GM04504 (cell line): ENCODE measurements at regions not wholly inside any gene's neighbourhood (a gene's known extent, or its start where the extent isn't known, plus 50 kb on each side); places are given as distances from the start of the nearest gene placed in this dataset.

Source experiments
- DNase-seq: peaks from one replicate; pipeline ENCODE4 v3.0.0-alpha.2; 2012; ENCODE audit warnings: low read depth

DNA sequence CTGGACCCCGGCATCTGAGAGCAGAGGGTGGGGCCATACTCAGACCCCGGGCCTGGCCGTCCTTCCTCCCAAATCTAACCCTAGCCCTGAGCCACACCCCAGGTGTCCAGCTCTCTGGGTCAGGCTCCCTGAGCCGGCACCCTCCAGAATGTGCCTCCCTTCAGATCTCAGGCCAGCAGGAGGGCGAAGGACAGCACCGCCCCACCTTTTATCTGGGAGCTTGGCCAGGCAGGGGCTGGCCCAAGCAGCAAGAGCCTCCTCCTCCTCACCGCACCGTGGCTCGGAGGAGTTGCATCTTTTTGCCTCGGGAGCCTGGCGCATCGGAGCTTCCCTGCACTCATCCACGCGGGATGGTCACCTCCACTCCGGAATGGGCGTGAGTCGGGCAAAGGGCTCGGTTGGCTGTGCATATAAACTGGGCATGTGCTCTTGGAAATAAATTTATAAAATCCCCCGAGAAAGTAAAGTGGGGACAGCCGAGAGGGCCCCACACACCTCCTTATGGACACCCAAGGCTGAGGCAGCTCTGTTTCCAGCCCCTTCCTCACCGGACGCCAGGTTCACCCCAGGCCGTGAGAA is 69.1 kb upstream of the CTDP1 start:
- no peak for DNase-seq

GRCh38 chr18:79611040-79611681 is 68.4 kb upstream of the CTDP1 start:
- no peak for DNase-seq

DNA sequence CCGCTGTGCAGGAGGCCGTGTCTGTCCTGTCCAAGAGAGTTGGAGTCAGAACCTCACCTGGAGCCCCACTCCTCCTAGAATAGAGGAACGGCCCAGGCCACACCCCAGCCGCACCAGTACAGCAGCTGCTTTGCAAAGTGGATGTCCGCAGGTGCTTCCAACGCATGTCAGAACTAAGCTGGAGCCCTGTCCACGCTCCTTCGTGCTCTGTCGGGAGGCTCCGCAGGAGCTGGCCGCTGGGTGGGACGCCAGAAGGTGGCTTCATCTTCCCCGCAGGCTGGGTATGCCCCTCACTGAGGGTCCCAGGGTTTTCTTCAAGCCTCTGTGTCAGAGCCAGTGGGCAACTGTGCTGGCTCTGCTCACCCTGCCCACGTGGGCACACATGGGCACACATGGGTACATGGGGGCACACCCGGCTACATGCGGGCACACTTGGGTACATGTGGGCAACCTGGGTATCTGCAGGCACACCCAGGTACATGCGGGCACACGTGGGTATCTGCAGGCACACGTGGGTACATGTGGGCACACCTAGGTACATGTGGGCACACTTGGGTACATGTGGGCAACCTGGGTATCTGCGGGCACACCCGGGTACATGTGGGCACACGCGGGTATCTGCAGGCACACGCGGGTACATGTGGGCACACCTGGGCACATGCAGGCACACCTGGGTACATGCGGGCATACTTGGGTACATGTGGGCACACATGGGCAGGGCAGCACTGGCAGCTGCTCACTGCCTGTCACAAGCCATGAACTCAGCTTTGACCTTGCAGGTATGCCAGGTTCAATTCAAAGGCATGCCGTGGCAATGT is 67.1 kb upstream of the CTDP1 start:
- no peak for DNase-seq

GRCh38 chr18:79613186-79613931 is 66.2 kb upstream of the CTDP1 start:
- no peak for DNase-seq

GRCh38 chr18:79614211-79614955 is 65.2 kb upstream of the CTDP1 start:
- no peak for DNase-seq

DNA sequence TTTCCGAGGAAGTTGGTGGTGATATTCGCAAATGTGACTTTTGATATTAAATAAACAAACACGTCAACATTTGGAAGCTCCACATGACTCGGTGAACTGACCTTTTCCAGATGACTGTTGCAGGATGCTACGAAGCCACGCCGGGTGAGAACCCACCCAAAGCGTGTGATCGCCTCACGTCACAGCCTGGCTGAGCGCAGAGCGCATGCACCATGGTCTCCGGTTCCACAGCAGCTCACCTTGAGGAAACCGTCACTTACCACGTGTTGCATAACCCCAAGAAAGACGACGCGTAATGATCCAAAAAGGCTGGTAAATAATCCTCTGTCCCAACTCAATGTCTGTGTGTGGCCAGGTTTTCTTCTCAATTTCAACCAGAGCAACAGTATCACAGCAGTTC is 64.5 kb upstream of the CTDP1 start:
- DNase-seq, result no peak

DNA sequence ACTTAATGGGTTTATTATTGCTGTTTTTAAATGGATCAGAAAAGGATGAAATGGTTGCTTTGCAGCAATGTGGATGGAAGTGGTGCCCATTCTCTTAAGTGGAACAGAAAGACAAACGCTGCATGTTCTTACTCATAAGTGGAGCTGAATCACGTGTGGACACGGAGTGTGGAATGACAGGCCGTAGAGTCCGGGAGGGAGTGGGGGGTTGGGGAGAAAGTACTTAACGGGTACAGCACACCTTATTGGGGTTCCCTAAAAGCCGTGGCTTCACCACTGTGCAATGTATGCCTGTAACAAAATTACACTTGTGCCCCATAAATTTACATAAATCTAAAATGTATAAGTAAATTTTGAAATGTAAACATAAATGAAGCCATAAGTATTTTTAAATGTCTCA is 64.0 kb upstream of the CTDP1 start:
- no peak for DNase-seq

DNA sequence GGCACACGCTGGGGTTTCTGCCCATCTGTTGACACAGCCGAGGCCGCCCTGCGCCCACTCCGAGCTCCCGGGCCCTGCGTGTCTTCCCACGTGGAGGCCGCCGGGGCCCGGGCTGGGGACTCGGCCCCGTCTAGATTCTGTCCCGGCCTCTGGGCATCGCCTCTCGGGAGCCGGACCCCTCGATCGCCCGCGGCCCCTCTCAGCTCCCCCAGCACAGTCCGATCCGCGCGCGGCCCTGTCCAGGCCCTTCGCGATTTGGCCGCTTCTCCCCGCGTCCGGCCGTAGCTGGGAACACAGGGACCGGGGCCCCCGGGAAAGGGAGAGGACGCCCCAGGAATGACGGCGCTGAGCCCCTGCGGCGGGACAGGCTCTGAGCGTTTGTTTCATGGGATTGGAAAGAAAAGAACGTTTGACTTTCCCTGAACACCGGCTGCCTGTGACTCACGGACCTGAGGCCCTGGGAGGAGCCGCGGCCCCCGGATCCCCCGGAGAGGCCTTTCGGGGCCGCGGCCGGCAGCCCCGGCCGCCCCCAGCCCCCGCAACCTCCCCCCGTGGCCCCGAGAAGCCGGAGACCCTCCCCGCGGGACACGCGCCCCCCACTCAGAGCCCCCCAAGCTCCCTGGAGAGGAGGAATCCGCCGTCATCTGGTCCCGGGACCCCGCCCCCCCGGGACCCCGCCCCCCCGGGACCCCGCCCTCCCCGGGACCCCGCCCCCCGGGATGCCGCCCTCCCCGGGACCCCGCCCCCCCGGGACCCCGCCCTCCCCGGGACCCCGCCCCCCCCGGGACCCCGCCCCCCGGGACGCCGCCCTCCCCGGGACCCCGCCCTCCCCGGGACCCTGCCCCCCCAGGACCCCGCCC is 62.7 kb upstream of the CTDP1 start:
- no peak for DNase-seq

DNA sequence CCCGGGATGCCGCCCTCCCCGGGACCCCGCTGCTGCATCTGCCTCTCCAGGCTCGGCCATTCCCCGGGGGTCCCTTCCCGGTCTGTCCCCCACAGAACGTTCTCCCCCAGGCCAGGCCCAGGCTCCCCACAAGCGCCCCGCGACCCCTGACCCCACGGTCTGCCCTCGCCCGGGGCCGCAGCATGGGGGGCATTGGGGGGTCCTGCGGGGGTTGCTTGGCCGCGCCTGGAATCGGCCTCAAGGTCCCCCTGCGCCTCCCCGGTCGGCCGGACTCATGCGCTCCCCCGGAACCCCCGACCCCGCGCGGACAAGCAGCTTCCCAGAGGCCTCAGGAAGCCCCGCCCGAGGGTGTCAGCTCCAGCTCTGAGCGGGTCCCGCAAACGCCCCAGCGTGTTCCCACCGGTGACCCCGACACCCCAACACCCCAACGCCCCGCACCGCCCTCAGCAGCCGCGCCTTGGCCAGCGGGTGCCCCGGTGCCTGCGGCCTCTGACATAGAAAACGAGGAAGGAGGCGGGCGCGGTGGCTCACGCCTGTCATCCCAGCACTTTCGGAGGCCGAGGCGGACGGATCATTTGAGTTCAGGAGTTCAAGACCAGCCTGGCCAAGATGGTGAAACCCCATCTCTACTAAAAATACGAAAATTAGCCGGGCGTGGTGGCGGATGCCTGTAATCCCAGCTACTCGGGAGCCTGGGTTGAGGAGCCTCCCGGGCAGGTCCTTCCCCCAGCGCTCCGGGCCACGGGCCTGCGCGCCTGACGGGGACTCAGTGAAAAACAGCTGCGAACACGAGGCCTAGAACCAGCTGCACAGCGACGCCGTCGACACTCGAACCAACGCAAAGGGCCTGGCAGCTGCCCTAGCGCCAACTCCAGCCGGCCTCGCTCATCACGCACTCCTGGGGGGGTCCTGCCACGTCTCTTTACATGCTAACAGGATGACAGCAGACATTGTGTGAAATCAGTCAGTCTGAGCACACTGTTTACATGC is 61.8 kb upstream of the CTDP1 start:
- DNase-seq, result no peak

- DNase-seq, result no peak
Measured at GRCh38 chr18:79620576-79621165, 58.9 kb upstream of the CTDP1 start.

DNA sequence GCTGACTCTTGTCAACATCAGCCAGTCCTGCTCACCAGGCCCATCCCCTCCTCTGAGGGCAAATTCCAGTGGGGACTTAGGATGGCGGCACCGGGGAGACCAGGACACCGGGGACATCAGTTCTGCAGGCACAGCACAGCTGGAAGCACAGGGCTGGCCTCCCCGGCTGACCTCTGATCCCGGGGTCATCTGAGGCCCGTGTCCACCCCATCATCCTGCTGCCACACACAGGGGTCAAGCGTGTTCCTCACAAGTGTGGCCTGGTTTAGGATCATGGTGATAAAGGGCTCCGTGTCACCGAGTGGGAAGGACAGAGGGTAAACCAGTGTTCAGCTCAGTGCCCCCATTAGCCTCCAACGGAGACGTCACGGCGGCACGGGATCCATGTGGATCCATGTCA is 58.1 kb upstream of the CTDP1 start:
- no peak for DNase-seq

GRCh38 chr18:79622004-79622403 is 57.6 kb upstream of the CTDP1 start:
- no peak for DNase-seq

GRCh38 chr18:79624356-79625170 is 55.0 kb upstream of the CTDP1 start:
- no peak for DNase-seq

- DNase-seq, result no peak
Measured at GRCh38 chr18:79625195-79625923, 54.2 kb upstream of the CTDP1 start.

- DNase-seq, result no peak
Measured at GRCh38 chr18:79625924-79626561, 53.6 kb upstream of the CTDP1 start.

GRCh38 chr18:79626905-79627749 is 52.5 kb upstream of the CTDP1 start:
- DNase-seq, result no peak
